Nephron progenitor cell (in vitro differentiated cells): ENCODE measurements at regions not wholly inside any gene's neighbourhood (a gene's known extent, or its start where the extent isn't known, plus 50 kb on each side); places are given as distances from the start of the nearest gene placed in this dataset.

ENCODE experiments used
- DNase-seq: peaks from one replicate; pipeline ENCODE4 v3.0.0; 2021
- H3K27ac Mint-ChIP-seq: 2 replicates; pipeline ENCODE4 v1.8.0; 2021; ENCODE audit warnings: mild to moderate bottlenecking, moderate library complexity, mixed read lengths
- H3K27me3 Mint-ChIP-seq: 2 replicates; pipeline ENCODE4 v1.8.0; 2021; ENCODE audit warnings: mild to moderate bottlenecking, low read depth, mixed read lengths; ENCODE audit not compliant: poor library complexity
- H3K36me3 Mint-ChIP-seq: 2 replicates; pipeline ENCODE4 v1.8.0; 2021; ENCODE audit warnings: low read depth, mixed read lengths
- H3K4me1 Mint-ChIP-seq: 2 replicates; pipeline ENCODE4 v1.8.0; 2021; ENCODE audit warnings: mixed read lengths
- H3K4me3 Mint-ChIP-seq: 2 replicates; pipeline ENCODE4 v1.8.0; 2021; ENCODE audit warnings: mild to moderate bottlenecking, moderate library complexity, mixed read lengths
- H3K9me3 Mint-ChIP-seq: 2 replicates; pipeline ENCODE4 v1.8.0; 2021; ENCODE audit warnings: mild to moderate bottlenecking, moderate library complexity, mixed read lengths
- TF ChIP-seq, protein P1 (sequence below): fragments of 200-600 bp; sonication (generic); IDR thresholded peaks from 2 replicates; pipeline ENCODE4 v1.5.0; 2021; ENCODE audit warnings: antibody characterized with exemption

DNA sequence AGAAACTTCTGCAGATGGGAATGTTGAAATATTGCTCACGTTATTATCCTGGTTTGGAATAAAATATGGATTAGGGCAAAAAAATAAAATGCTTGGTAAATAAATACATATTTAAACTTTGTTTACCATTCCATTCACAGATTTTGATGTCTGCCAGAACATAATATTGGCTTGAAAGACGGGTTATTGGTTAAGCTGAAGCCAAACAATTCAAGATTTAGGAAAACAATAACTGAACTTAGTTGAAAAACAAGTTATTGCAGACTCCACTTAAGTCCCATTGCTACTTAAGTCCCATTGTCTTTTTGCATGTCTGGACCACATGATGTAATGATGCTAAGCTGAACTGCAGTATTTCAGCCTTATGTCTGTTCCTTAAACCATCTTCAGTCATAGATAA is 722.5 kb downstream of the FAT4 start:
- no peak for DNase-seq
- no peak overlapping the region for H3K4me3 Mint-ChIP-seq
- TF ChIP-seq, protein P1, sequence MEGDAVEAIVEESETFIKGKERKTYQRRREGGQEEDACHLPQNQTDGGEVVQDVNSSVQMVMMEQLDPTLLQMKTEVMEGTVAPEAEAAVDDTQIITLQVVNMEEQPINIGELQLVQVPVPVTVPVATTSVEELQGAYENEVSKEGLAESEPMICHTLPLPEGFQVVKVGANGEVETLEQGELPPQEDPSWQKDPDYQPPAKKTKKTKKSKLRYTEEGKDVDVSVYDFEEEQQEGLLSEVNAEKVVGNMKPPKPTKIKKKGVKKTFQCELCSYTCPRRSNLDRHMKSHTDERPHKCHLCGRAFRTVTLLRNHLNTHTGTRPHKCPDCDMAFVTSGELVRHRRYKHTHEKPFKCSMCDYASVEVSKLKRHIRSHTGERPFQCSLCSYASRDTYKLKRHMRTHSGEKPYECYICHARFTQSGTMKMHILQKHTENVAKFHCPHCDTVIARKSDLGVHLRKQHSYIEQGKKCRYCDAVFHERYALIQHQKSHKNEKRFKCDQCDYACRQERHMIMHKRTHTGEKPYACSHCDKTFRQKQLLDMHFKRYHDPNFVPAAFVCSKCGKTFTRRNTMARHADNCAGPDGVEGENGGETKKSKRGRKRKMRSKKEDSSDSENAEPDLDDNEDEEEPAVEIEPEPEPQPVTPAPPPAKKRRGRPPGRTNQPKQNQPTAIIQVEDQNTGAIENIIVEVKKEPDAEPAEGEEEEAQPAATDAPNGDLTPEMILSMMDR: no peak
- peaks cover 11% of the 10 kb centered on the region for H3K9me3 Mint-ChIP-seq
- no peaks in the 10 kb centered on the region for H3K4me1 Mint-ChIP-seq
- no peak overlapping the region for H3K27ac Mint-ChIP-seq
- H3K27me3 Mint-ChIP-seq: no peaks in the 10 kb centered on the region
- H3K36me3 Mint-ChIP-seq: no peaks in the 10 kb centered on the region

DNA sequence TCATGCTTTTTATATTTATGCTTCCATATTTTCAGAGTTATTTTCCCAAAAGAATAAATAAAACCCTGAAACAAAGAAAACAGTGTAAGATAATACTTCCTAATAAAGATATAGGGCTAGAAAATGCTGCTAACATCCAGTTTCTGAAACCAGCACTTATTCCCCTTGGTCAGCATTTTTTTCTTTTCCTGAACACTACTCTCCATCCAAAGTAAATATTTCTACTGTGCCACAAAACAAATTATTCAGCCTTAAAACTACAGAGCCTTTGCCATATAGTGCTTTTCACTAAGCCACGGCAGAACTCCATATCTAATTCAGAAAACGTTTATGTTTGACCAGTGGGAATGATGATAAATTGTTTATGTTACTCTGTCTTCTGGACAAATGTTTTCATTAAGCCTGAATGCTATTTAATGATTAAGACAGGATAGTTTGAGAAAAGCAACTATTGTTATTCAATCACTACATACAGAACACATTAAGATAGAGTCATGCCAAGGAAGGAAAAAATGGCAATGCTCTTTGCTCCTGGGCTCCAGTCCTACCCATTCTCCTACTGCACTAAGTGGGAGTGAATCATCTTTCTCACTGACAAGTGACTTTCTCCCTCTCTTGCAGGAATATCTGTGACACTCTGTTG is 723.9 kb downstream of the FAT4 start:
- Mint-ChIP-seq H3K36me3 (no peaks in the 10 kb centered on the region), H3K27ac (no peak overlapping the region), H3K9me3 (peaks cover 3% of the 10 kb centered on the region), H3K4me3 (no peak overlapping the region), H3K27me3 (no peaks in the 10 kb centered on the region), H3K4me1 (no peaks in the 10 kb centered on the region)
- TF ChIP-seq, protein P1: no peak
- DNase-seq: no peak

DNA sequence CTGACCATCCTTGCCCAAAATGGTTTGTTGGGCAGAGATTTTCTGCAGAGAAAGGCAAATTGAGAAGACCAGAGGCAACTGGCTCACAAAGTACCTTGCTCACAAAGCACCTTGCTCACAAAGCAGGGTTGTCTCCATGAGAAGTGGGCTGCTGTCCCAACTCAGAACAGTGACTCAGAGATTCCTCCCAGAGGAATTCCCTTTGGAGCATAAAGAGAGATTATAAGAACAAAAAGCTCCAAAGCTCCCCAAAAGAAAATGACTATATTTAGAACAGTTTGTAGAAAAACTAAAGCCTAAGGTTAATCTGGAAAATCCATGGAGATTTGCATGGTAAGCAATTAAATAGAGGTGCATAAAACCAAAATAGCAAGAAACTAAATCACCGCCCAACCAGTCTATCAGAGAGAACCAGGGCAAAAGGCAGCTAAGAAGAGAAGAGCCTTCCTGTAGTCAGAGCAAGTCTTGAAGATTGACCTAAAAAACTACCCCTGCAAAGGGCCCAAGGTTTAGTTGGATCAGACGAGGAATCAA is 731.4 kb downstream of the FAT4 start:
- H3K4me1 Mint-ChIP-seq: no peaks in the 10 kb centered on the region
- no peaks in the 10 kb centered on the region for H3K27me3 Mint-ChIP-seq
- no peak for DNase-seq
- H3K4me3 Mint-ChIP-seq: no peak overlapping the region
- TF ChIP-seq, protein P1: no peak
- H3K36me3 Mint-ChIP-seq: no peaks in the 10 kb centered on the region
- H3K9me3 Mint-ChIP-seq: no peaks in the 10 kb centered on the region
- no peak overlapping the region for H3K27ac Mint-ChIP-seq

DNA sequence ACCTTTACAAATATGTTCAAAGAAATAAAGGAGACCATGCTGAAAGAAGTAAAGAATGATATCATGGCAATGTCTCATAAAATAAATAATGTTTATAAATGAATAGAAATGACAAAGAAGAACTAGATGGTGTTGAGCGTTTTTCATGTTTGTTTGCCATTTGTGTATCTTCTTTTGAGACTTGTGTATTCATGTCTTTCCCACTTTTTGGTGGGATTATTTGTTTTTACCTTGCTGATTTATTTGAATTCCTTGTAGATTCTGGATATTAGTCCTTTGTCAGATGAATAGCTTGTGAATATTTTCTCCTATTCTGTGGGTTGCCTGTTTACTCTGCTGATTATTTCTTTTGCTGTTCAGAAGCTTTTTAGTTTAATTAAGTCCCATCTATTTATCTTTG is 732.4 kb downstream of the FAT4 start:
- H3K9me3 Mint-ChIP-seq: no peaks in the 10 kb centered on the region
- no peak overlapping the region for H3K4me3 Mint-ChIP-seq
- DNase-seq: no peak
- no peaks in the 10 kb centered on the region for H3K4me1 Mint-ChIP-seq
- TF ChIP-seq, protein P1: no peak
- H3K27me3 Mint-ChIP-seq: no peaks in the 10 kb centered on the region
- no peaks in the 10 kb centered on the region for H3K36me3 Mint-ChIP-seq
- no peak overlapping the region for H3K27ac Mint-ChIP-seq

DNA sequence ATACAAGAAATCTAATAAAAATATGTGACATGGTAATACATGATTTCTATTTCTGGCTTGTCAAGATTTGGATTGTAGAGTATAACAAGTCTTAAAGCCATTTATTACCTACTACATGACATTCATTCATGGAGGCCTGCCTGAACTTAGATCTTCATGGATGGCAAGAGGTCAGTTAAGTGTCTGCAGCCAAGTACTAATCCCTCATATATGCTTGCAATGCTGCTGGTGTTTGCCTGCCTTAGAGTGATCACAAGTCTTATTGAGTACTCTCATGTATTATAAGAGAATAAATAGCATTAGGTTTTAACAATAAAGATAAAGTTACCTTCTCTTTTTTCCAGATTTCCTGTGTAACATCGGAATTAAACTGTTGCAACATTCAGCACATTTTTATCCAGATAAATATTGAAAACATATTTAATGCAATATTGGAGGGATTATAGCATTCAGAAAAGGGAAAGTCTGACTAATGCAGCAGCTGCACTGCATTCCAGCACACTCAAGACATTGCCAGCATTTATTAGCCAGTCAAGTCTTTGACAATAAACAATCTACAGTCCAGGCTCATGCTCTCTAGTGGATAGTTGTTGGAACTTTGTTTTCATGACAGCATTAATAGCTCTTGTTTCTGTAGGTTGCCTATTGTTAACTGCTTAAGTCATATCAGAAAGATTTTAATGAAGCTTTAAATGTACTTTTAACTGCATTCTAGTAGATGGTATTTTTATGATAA is 737.1 kb downstream of the FAT4 start:
- DNase-seq: no peak
- Mint-ChIP-seq H3K4me3 (no peak overlapping the region), H3K27me3 (no peaks in the 10 kb centered on the region), H3K27ac (no peak overlapping the region), H3K9me3 (no peaks in the 10 kb centered on the region), H3K4me1 (no peaks in the 10 kb centered on the region), H3K36me3 (no peaks in the 10 kb centered on the region)
- TF ChIP-seq, protein P1: no peak
